ENCODE measurements at regions not wholly inside any gene's neighbourhood (a gene's known extent, or its start where the extent isn't known, plus 50 kb on each side); places are given as distances from the start of the nearest gene placed in this dataset.
"Not testable (repeated sequence)": the region's sequence is repeated elsewhere in the genome, so short reads cannot be mapped to it uniquely, and the experiment has no call there.

GRCh38 chr9:22170556-22170955, 161.5 kb upstream of the CDKN2B start:
- DNase-seq (ENCODE audit: low read depth) = peak; percentile 52

GRCh38 chr9:22170990-22171670, 162.0 kb upstream of the CDKN2B start:
- DNase-seq (ENCODE audit: low read depth) = no peak

- no peak for DNase-seq (ENCODE audit: low read depth)
Measured at GRCh38 chr9:22171691-22172090, 162.6 kb upstream of the CDKN2B start.

GRCh38 chr9:22173908-22174307, 164.8 kb upstream of the CDKN2B start:
- DNase-seq (ENCODE audit: low read depth) = no peak

GRCh38 chr9:22175972-22176545, 167.0 kb upstream of the CDKN2B start:
- DNase-seq (ENCODE audit: low read depth) = no peak

GRCh38 chr9:22181021-22181420, 171.9 kb upstream of the CDKN2B start:
- DNase-seq (ENCODE audit: low read depth) = not testable (repeated sequence)

- no peak for DNase-seq (ENCODE audit: low read depth)
Measured at GRCh38 chr9:22189471-22189870, 180.4 kb upstream of the CDKN2B start.

- DNase-seq (ENCODE audit: low read depth) = not testable (repeated sequence)
Measured at GRCh38 chr9:22197000-22197399, 187.9 kb upstream of the CDKN2B start.

GRCh38 chr9:22198681-22199080, 189.6 kb upstream of the CDKN2B start:
- DNase-seq (ENCODE audit: low read depth) = no peak

GRCh38 chr9:22201256-22201655, 192.2 kb upstream of the CDKN2B start:
- DNase-seq (ENCODE audit: low read depth) = no peak

GRCh38 chr9:22203371-22204138, 194.4 kb upstream of the CDKN2B start:
- DNase-seq (ENCODE audit: low read depth) = peak; percentile 56

- no peak for DNase-seq (ENCODE audit: low read depth)
Measured at GRCh38 chr9:22204240-22204639, 195.1 kb upstream of the CDKN2B start.

- no peak for DNase-seq (ENCODE audit: low read depth)
Measured at GRCh38 chr9:22206833-22207232, 197.7 kb upstream of the CDKN2B start.

- DNase-seq (ENCODE audit: low read depth) = peak; percentile 68
Measured at GRCh38 chr9:22208846-22209585, 199.9 kb upstream of the CDKN2B start.

- peak; percentile 62 for DNase-seq (ENCODE audit: low read depth)
Measured at GRCh38 chr9:22210262-22210661, 201.2 kb upstream of the CDKN2B start.

- no peak for DNase-seq (ENCODE audit: low read depth)
Measured at GRCh38 chr9:22210936-22211335, 201.8 kb upstream of the CDKN2B start.

- DNase-seq (ENCODE audit: low read depth) = peak; percentile 100
Measured at GRCh38 chr9:22211588-22212360, 202.7 kb upstream of the CDKN2B start.

- DNase-seq (ENCODE audit: low read depth) = peak; percentile 67
Measured at GRCh38 chr9:22214021-22214420, 204.9 kb upstream of the CDKN2B start.

- DNase-seq (ENCODE audit: low read depth) = peak; percentile 56
Measured at GRCh38 chr9:22214497-22215031, 205.5 kb upstream of the CDKN2B start.

GRCh38 chr9:22215521-22215920, 206.4 kb upstream of the CDKN2B start:
- DNase-seq (ENCODE audit: low read depth) = no peak

- peak; percentile 87 for DNase-seq (ENCODE audit: low read depth)
Measured at GRCh38 chr9:22216730-22217172, 207.6 kb upstream of the CDKN2B start.
